Ovary (tissue), 3 donors: ENCODE measurements at regions not wholly inside any gene's neighbourhood (a gene's known extent, or its start where the extent isn't known, plus 50 kb on each side); places are given as distances from the start of the nearest gene placed in this dataset.

ENCODE experiments used
- CTCF ChIP-seq, 3 donors: fragments of 450-650 bp in 2 of 3; fragments of 200-600 bp in 1 of 3; IDR thresholded peaks; one replicate each; pipeline versions ENCODE4 v1.5.1 to v1.8.0; 2016 to 2022; ENCODE audit warnings: antibody characterized with exemption in 3 of 3, mild to moderate bottlenecking in 1 of 3
- EP300 ChIP-seq: sonication (generic); formaldehyde crosslinking; IDR thresholded peaks from one replicate; pipeline ENCODE4 v1.6.1; 2017; ENCODE audit warnings: antibody characterized with exemption
- POLR2A ChIP-seq: fragments of 450-650 bp; IDR thresholded peaks from one replicate; pipeline ENCODE4 v1.6.1; 2017; ENCODE audit warnings: antibody characterized with exemption, mild to moderate bottlenecking, moderate library complexity
- donor health status: DM: no; HTN: no; CAD: no.

GRCh38 chr3:69553888-69554287, 168.0 kb upstream of the FRMD4B start:
- no peak for TF ChIP-seq EP300
- TF ChIP-seq CTCF (IDR thresholded peaks at IDR 0.05) = no peak
- no peak for TF ChIP-seq POLR2A
